Suprapubic skin (tissue), 4 donors: ENCODE measurements at regions not wholly inside any gene's neighbourhood (a gene's known extent, or its start where the extent isn't known, plus 50 kb on each side); places are given as distances from the start of the nearest gene placed in this dataset.
"Not testable (repeated sequence)": the region's sequence is repeated elsewhere in the genome, so short reads cannot be mapped to it uniquely, and the experiment has no call there.

ENCODE experiments used
- DNase-seq, 2 donors: peaks; one replicate each; pipeline ENCODE4 v3.0.0-alpha.2; 2019; ENCODE audit warnings: low spot score in 2 of 2
- H3K27ac ChIP-seq: fragments of 200-600 bp; sonication (generic); one replicate; pipeline ENCODE4 v1.5.1; 2019
- H3K27me3 ChIP-seq: fragments of 200-600 bp; sonication (generic); one replicate; pipeline ENCODE4 v1.5.1; 2019
- H3K36me3 ChIP-seq: fragments of 200-600 bp; sonication (generic); one replicate; pipeline ENCODE4 v1.5.1; 2019
- H3K4me1 ChIP-seq: fragments of 200-600 bp; sonication (generic); one replicate; pipeline ENCODE4 v1.5.1; 2019
- H3K4me3 ChIP-seq: fragments of 200-600 bp; sonication (generic); one replicate; pipeline ENCODE4 v1.5.1; 2019; ENCODE audit warnings: mild to moderate bottlenecking
- H3K9me3 ChIP-seq: fragments of 200-600 bp; sonication (generic); one replicate; pipeline ENCODE4 v1.5.1; 2019
- EP300 ChIP-seq: sonication (generic); formaldehyde crosslinking; IDR thresholded peaks from one replicate; pipeline ENCODE4 v1.6.1; 2017; ENCODE audit warnings: antibody characterized with exemption
- POLR2A ChIP-seq, 2 donors: fragments of 450-650 bp; IDR thresholded peaks; one replicate each; pipeline ENCODE4 v1.6.1; 2017; ENCODE audit warnings: antibody characterized with exemption in 2 of 2, mild to moderate bottlenecking in 2 of 2, moderate library complexity in 2 of 2
- POLR2AphosphoS5 ChIP-seq, 3 donors: sonication (generic); formaldehyde crosslinking; IDR thresholded peaks; one replicate each; pipeline ENCODE4 v1.6.1; 2017; ENCODE audit warnings: antibody characterized with exemption in 3 of 3
- WGBS: methylation state at CpG from one replicate; pipeline ENCODE4 v1.1.5; 2018; 5-methylcytosine and 5-hydroxymethylcytosine counted together
- TF ChIP-seq, protein P1 (sequence below), 2 donors: fragments of 200-600 bp in 1 of 2; fragments of 450-650 bp in 1 of 2; sonication (generic) in 1 of 2; IDR thresholded peaks; one replicate each; pipeline ENCODE4 v1.5.1; 2016 to 2019; ENCODE audit warnings: antibody characterized with exemption in 2 of 2, mild to moderate bottlenecking in 1 of 2, moderate library complexity in 1 of 2

DNA sequence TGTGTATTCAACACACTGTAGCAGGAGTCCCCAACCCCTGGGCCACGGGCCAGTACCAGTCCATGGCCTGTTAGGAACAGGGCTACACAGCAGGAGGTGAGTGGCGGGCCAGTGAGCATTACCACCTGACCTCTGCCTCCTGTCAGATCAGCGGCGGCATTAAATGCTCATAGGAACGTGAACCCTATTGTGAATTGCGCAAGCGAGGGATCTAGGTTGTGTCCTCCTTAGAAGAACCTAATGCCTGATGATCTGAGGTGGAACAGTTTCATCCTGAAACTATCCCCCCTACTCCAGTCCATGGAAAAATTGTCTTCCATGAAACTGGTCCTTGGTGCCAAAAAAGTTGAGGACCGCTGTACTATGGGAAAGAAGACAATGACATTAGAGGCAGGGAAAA is 386.9 kb downstream of the PREX1 start:
- Histone ChIP-seq H3K27ac (no peak overlapping the region), H3K9me3 (peaks cover 15% of the 10 kb centered on the region), H3K36me3 (no peaks in the 10 kb centered on the region), H3K27me3 (peaks cover 13% of the 10 kb centered on the region), H3K4me1 (no peaks in the 10 kb centered on the region), H3K4me3 (no peak overlapping the region)
- no peak for TF ChIP-seq POLR2A (IDR thresholded peaks at IDR 0.05)
- no peak for TF ChIP-seq POLR2AphosphoS5 (IDR thresholded peaks at IDR 0.05)
- no peak for TF ChIP-seq EP300
- TF ChIP-seq, protein P1, sequence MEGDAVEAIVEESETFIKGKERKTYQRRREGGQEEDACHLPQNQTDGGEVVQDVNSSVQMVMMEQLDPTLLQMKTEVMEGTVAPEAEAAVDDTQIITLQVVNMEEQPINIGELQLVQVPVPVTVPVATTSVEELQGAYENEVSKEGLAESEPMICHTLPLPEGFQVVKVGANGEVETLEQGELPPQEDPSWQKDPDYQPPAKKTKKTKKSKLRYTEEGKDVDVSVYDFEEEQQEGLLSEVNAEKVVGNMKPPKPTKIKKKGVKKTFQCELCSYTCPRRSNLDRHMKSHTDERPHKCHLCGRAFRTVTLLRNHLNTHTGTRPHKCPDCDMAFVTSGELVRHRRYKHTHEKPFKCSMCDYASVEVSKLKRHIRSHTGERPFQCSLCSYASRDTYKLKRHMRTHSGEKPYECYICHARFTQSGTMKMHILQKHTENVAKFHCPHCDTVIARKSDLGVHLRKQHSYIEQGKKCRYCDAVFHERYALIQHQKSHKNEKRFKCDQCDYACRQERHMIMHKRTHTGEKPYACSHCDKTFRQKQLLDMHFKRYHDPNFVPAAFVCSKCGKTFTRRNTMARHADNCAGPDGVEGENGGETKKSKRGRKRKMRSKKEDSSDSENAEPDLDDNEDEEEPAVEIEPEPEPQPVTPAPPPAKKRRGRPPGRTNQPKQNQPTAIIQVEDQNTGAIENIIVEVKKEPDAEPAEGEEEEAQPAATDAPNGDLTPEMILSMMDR (IDR thresholded peaks at IDR 0.05): no peak
- no peak for DNase-seq
- WGBS: 98% methylated on average over 8 of the region's 8 CpGs

DNA sequence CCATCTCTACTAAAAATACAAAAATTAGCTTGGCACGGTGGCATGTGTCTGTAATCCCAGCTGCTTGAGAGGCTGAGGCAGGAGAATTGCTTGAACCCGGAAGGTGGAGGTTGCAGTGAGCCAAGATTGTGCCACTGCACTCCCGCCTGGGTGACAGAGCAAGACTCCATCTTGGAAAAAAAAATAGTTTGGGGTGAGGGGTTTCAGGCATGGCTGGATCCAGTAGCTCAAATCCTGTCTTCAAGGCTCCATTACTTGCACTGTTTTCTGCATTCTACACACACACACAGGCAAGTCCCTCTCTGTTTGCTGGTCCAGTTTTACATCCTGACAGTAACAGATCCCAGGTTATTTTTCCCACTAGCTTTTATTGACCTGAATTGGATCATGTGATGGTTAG is 387.5 kb downstream of the PREX1 start:
- WGBS: 86% methylated on average over 3 of the region's 3 CpGs

DNA sequence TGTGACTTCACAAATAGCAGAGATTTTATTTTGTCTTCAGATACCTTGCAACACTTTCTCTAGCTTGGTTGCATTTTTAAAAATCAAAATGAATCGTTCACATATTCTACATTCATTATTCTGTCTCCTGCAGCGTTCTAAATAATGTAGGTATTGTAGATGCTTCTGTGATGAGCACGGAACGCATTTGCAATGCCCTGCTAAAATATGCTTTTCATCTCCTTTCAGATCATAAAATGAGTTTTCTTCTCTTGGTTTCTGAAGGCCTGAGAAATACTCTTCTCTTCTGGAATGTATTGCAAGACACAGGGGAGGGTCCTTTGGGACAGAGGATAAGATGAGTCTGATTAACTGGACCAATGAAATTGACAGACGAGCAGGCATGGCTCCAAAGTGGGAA is 390.7 kb downstream of the PREX1 start:
- TF ChIP-seq POLR2AphosphoS5 (IDR thresholded peaks at IDR 0.05): no peak
- TF ChIP-seq, protein P1 (IDR thresholded peaks at IDR 0.05): no peak
- no peak for TF ChIP-seq POLR2A (IDR thresholded peaks at IDR 0.05)
- TF ChIP-seq EP300: no peak
- H3K36me3 ChIP-seq: no peaks in the 10 kb centered on the region
- H3K4me1 ChIP-seq: no peaks in the 10 kb centered on the region
- H3K9me3 ChIP-seq: no peaks in the 10 kb centered on the region
- H3K4me3 ChIP-seq: no peak overlapping the region
- no peak overlapping the region for H3K27ac ChIP-seq
- peaks cover 20% of the 10 kb centered on the region for H3K27me3 ChIP-seq
- WGBS: 57% methylated on average over 5 of the region's 5 CpGs
- no peak for DNase-seq

More for the DNA sequence above, 387.5 kb downstream of the PREX1 start:
- peaks cover 13% of the 10 kb centered on the region for H3K27me3 ChIP-seq
- H3K9me3 ChIP-seq: peaks cover 15% of the 10 kb centered on the region
- not testable (repeated sequence) for H3K27ac ChIP-seq, H3K36me3 ChIP-seq, DNase-seq, H3K4me1 ChIP-seq, H3K4me3 ChIP-seq

DNA sequence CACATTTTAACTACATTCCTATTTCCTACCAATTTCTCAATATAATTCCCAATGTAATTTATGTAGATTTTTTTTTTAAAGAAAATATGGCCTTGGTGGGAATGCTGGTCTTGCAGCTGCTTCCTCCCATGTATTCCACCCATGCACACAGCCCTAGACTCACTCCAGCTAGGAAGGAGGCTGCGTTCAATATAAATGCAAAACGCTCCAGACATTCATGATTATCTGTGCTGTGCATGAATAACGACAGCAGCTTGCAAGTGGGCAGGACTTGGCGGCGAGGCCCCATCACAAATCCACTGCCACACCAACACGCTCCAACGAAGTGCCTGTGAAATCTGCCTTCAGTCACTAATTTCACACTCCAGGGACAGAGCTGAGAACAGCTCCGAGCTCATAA is 391.2 kb downstream of the PREX1 start:
- peaks cover 20% of the 10 kb centered on the region for H3K27me3 ChIP-seq
- H3K4me1 ChIP-seq, H3K36me3 ChIP-seq, H3K9me3 ChIP-seq, H3K27ac ChIP-seq, DNase-seq, H3K4me3 ChIP-seq: not testable (repeated sequence)
- WGBS: 32% methylated on average over 8 of the region's 8 CpGs

DNA sequence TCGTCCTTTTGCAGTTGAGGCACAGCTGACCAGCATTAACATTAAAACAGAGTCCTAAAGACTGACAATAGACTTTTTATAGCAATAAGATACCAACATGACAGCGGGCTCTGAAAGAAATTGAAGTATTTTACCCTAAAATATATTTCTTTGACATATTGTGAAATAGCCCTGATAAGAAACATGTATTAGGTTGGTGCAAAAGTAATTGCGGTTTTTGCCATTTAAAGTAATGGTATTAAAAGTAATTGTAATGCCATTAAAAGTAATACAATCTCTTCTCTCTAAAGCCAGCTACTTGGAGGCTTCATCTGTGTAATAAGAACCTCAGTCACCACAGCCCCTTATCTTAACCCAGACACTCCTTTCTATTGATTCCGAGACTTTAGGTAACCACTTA is 394.6 kb downstream of the PREX1 start:
- 77% methylated on average over 4 of the region's 4 CpGs for WGBS
- H3K36me3 ChIP-seq: no peaks in the 10 kb centered on the region
- peaks cover 10% of the 10 kb centered on the region for H3K27me3 ChIP-seq

DNA sequence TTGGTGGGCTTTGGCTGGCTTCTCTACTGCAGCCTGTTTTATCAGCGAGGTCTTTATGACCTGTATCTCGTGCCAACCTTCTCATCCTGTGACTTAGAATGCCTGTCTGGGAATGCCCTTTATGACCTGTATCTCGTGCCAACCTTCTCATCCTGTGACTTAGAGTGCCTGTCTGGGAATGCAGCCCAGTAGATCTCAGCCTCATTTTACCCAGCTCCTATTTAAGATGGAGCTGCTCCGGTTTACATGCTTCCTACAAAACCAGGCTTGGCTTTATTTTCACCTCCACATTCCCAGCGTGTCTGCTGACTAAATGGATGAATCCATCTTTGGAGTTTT is 395.3 kb downstream of the PREX1 start:
- WGBS: 52% methylated on average over 5 of the region's 5 CpGs
- no peaks in the 10 kb centered on the region for H3K4me1 ChIP-seq
- peaks cover 7% of the 10 kb centered on the region for H3K27me3 ChIP-seq
- no peak overlapping the region for H3K27ac ChIP-seq
- no peak for DNase-seq
- no peaks in the 10 kb centered on the region for H3K36me3 ChIP-seq
- TF ChIP-seq POLR2AphosphoS5 (IDR thresholded peaks at IDR 0.05): no peak
- no peak for TF ChIP-seq EP300
- H3K4me3 ChIP-seq: no peak overlapping the region
- no peaks in the 10 kb centered on the region for H3K9me3 ChIP-seq

More for the DNA sequence above, 394.6 kb downstream of the PREX1 start:
- no peaks in the 10 kb centered on the region for H3K4me1 ChIP-seq
- TF ChIP-seq, protein P1 (IDR thresholded peaks at IDR 0.05): no peak
- no peak for DNase-seq
- H3K27ac ChIP-seq: no peak overlapping the region
- H3K4me3 ChIP-seq: no peak overlapping the region
- H3K9me3 ChIP-seq: no peaks in the 10 kb centered on the region

DNA sequence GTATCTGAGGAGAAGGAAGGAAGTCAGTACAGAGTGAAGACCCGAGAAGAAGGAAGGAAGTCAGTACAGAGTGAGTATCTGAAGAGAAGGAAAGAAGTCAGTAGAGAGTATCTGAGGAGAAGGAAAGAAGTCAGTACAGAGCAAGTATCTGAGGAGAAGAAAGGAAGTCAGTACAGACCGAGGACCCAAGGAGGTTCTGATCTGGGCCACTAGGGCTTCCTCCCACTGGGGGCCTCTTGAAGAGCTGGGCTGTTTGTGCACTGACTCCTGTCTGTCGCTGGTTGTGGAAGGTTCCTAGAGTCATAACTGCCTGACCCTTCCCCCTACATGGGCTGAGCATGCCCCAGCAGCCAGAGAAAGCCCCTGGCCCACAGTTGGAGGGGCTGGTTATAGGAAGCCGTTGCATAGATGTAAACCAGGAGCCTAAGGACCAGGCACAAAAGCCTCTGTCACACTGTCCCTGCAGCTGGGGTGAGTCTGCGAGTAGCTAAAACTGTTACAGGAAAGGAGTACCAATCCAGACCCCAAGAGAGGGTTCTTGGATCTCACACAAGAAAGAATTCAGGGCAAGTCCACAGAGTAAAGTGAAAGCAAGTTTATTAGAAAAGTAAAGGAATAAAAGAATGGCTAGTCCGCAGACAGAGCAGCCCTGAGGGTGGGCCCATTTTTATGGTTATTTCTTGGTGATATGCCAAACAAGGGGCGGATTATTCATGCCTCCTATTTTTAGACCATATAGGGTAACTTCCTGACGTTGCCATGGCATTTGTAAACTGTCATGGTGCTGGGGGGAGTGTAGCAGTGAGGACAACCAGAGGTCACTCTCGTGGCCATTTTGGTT is 395.9 kb downstream of the PREX1 start:
- H3K4me3 ChIP-seq: no peak overlapping the region
- 68% methylated on average over 9 of the region's 9 CpGs for WGBS
- TF ChIP-seq, protein P1 (IDR thresholded peaks at IDR 0.05): no peak
- TF ChIP-seq POLR2A (IDR thresholded peaks at IDR 0.05): no peak
- TF ChIP-seq EP300: no peak
- no peak for TF ChIP-seq POLR2AphosphoS5 (IDR thresholded peaks at IDR 0.05)

More for the DNA sequence above, 395.9 kb downstream of the PREX1 start:
- no peaks in the 10 kb centered on the region for H3K4me1 ChIP-seq
- no peaks in the 10 kb centered on the region for H3K36me3 ChIP-seq
- no peak overlapping the region for H3K27ac ChIP-seq
- peaks cover 11% of the 10 kb centered on the region for H3K27me3 ChIP-seq
- no peak for DNase-seq
- no peaks in the 10 kb centered on the region for H3K9me3 ChIP-seq
